WTC11 (cell line): ENCODE measurements at regions not wholly inside any gene's neighbourhood (a gene's known extent, or its start where the extent isn't known, plus 50 kb on each side); places are given as distances from the start of the nearest gene placed in this dataset.

ENCODE experiments used
- ATAC-seq: fragments of 200-7000 bp; cut with Tn5 transposase; 2 replicates; pipeline ENCODE4 v1.10.0; 2021; ENCODE audit warnings: mild to moderate bottlenecking, moderate library complexity
- CTCF ChIA-PET: fragments of 300-600 bp; sonication (Branson Sonifier 250); formaldehyde crosslinking; loops from one replicate; lab custom pipeline; 2021; ENCODE audit warnings: antibody characterized with exemption; lab: Charles Lee
- POLR2A ChIA-PET: fragments of 350-600 bp; sonication (Branson Sonifier 250); formaldehyde crosslinking; loops from one replicate; lab custom pipeline; 2021; ENCODE audit warnings: antibody characterized with exemption; lab: Charles Lee
- DNase-seq: peaks from one replicate; pipeline ENCODE4 v3.0.0; 2021; ENCODE audit warnings: low spot score
- H3K27ac Mint-ChIP-seq: 2 replicates; pipeline ENCODE4 v1.8.0; 2021; ENCODE audit warnings: mixed read lengths
- H3K27me3 Mint-ChIP-seq: 2 replicates; pipeline ENCODE4 v1.8.0; 2021; ENCODE audit warnings: low read depth, mild to moderate bottlenecking, moderate library complexity, mixed read lengths
- H3K36me3 Mint-ChIP-seq: 2 replicates; pipeline ENCODE4 v1.8.0; 2021; ENCODE audit warnings: mixed read lengths
- H3K4me1 Mint-ChIP-seq: 2 replicates; pipeline ENCODE4 v1.8.0; 2022; ENCODE audit warnings: mixed read lengths
- H3K4me3 Mint-ChIP-seq: 2 replicates; pipeline ENCODE4 v1.8.0; 2021; ENCODE audit warnings: mild to moderate bottlenecking, moderate library complexity, mixed read lengths
- H3K9me3 Mint-ChIP-seq: 2 replicates; pipeline ENCODE4 v1.8.0; 2021; ENCODE audit warnings: mixed read lengths
- ARID4B ChIP-seq: sonication (generic); formaldehyde crosslinking; IDR thresholded peaks from 2 replicates; pipeline ENCODE4 v1.8.0; 2023; ENCODE audit warnings: missing genetic modification reagents, mild to moderate bottlenecking, borderline replicate concordance
- CBFB ChIP-seq: sonication (generic); formaldehyde crosslinking; IDR thresholded peaks from 2 replicates; pipeline ENCODE4 v1.8.1; 2022; ENCODE audit warnings: mild to moderate bottlenecking, low read depth, missing genetic modification reagents
- CREB1 ChIP-seq: sonication (generic); formaldehyde crosslinking; IDR thresholded peaks from 2 replicates; pipeline ENCODE4 v1.8.0; 2023; ENCODE audit warnings: mild to moderate bottlenecking, missing genetic modification reagents
- E2F4 ChIP-seq: sonication (generic); formaldehyde crosslinking; IDR thresholded peaks from 2 replicates; pipeline ENCODE4 v1.8.1; 2022; ENCODE audit warnings: low read depth, mild to moderate bottlenecking, moderate library complexity, missing genetic modification reagents, borderline replicate concordance
- ELF4 ChIP-seq: sonication (generic); formaldehyde crosslinking; IDR thresholded peaks from 2 replicates; pipeline ENCODE4 v1.8.1; 2022; ENCODE audit warnings: low read depth, mild to moderate bottlenecking, moderate library complexity, missing genetic modification reagents
- FOXP1 ChIP-seq: sonication (generic); formaldehyde crosslinking; IDR thresholded peaks from 2 replicates; pipeline ENCODE4 v1.8.0; 2022; ENCODE audit warnings: missing genetic modification reagents, mild to moderate bottlenecking, moderate library complexity, borderline replicate concordance
- JAZF1 ChIP-seq: fragments of 250-450 bp; sonication (Bioruptor Pico); IDR thresholded peaks from 2 replicates; pipeline ENCODE4 v1.9.0; 2021; ENCODE audit warnings: moderate library complexity, mild to moderate bottlenecking, inconsistent platforms
- MAX ChIP-seq: sonication (generic); formaldehyde crosslinking; IDR thresholded peaks from 2 replicates; pipeline ENCODE4 v1.8.0; 2022; ENCODE audit warnings: mild to moderate bottlenecking, missing genetic modification reagents
- MYBL2 ChIP-seq: sonication (generic); formaldehyde crosslinking; IDR thresholded peaks from 2 replicates; pipeline ENCODE4 v1.8.1; 2023; ENCODE audit warnings: mild to moderate bottlenecking, moderate library complexity, missing genetic modification reagents
- NR3C1 ChIP-seq: sonication (generic); formaldehyde crosslinking; conservative IDR thresholded peaks from 2 replicates; pipeline ENCODE4 v1.8.1; 2023; ENCODE audit warnings: low read depth, mild to moderate bottlenecking, missing genetic modification reagents
- SMAD3 ChIP-seq: sonication (generic); formaldehyde crosslinking; IDR thresholded peaks from 2 replicates; pipeline ENCODE4 v1.8.0; 2022; ENCODE audit warnings: missing genetic modification reagents, mild to moderate bottlenecking, borderline replicate concordance
- SMAD4 ChIP-seq: sonication (generic); formaldehyde crosslinking; IDR thresholded peaks from 2 replicates; pipeline ENCODE4 v1.8.0; 2022; ENCODE audit warnings: mild to moderate bottlenecking, missing genetic modification reagents
- ZNF232 ChIP-seq: sonication (generic); formaldehyde crosslinking; IDR thresholded peaks from 2 replicates; pipeline ENCODE4 v1.8.0; 2022; ENCODE audit warnings: mild to moderate bottlenecking, missing genetic modification reagents
- ZNF317 ChIP-seq: sonication (generic); formaldehyde crosslinking; IDR thresholded peaks from 2 replicates; pipeline ENCODE4 v1.8.1; 2023; ENCODE audit warnings: low read depth, mild to moderate bottlenecking, moderate library complexity, missing genetic modification reagents, borderline replicate concordance
- ZSCAN18 ChIP-seq: fragments of 250-450 bp; sonication (Bioruptor Pico); IDR thresholded peaks from 2 replicates; pipeline ENCODE4 v2.1.2; 2022; ENCODE audit warnings: mild to moderate bottlenecking, moderate library complexity

GRCh38 chr6:140025171-140025570, 650.7 kb upstream of the CITED2 start (continued):
- TF ChIP-seq ARID4B (CRISPR knock-in tag) (no peak), SMAD3 (CRISPR knock-in tag) (no peak)

GRCh38 chr6:140020207-140020791, 645.9 kb upstream of the CITED2 start:
- DNase-seq (no peak), ATAC-seq (no peak)
- ChIA-PET CTCF (no interaction called here), POLR2A (no interaction called here)
- H3K27ac Mint-ChIP-seq, result no peak overlapping the region
- no peak for TF ChIP-seq JAZF1
- TF ChIP-seq CBFB (CRISPR knock-in tag), result no peak
- TF ChIP-seq ELF4 (CRISPR knock-in tag), result no peak
- TF ChIP-seq ZNF232 (CRISPR knock-in tag), result no peak
- no peak overlapping the region for H3K4me3 Mint-ChIP-seq
- H3K9me3 Mint-ChIP-seq, result peaks cover 66% of the 10 kb centered on the region
- peaks cover 35% of the 10 kb centered on the region for H3K36me3 Mint-ChIP-seq
- H3K27me3 Mint-ChIP-seq, result peaks cover 8% of the 10 kb centered on the region
- H3K4me1 Mint-ChIP-seq, result no peaks in the 10 kb centered on the region

GRCh38 chr6:140018588-140018987, 644.1 kb upstream of the CITED2 start:
- Mint-ChIP-seq H3K27ac (no peak overlapping the region), H3K36me3 (peaks cover 39% of the 10 kb centered on the region), H3K4me1 (peaks cover 4% of the 10 kb centered on the region; the same call in 1 of the 2 replicates), H3K27me3 (peaks cover 8% of the 10 kb centered on the region), H3K9me3 (peaks cover 71% of the 10 kb centered on the region), H3K4me3 (no peak overlapping the region)
- ChIA-PET CTCF (no interaction called here), POLR2A (no interaction called here)
- no peak for TF ChIP-seq ZNF317 (CRISPR knock-in tag)
- TF ChIP-seq MYBL2 (CRISPR knock-in tag), result no peak
- no peak for TF ChIP-seq E2F4 (CRISPR knock-in tag)
- no peak for TF ChIP-seq NR3C1 (CRISPR knock-in tag)
- no peak for ATAC-seq
- no peak for DNase-seq

GRCh38 chr6:140017470-140017869, 643.0 kb upstream of the CITED2 start:
- peaks cover 4% of the 10 kb centered on the region; the same call in 1 of the 2 replicates for H3K4me1 Mint-ChIP-seq
- no peak overlapping the region for H3K27ac Mint-ChIP-seq
- DNase-seq, result no peak
- H3K9me3 Mint-ChIP-seq, result peaks cover 69% of the 10 kb centered on the region
- H3K27me3 Mint-ChIP-seq, result peaks cover 8% of the 10 kb centered on the region
- H3K36me3 Mint-ChIP-seq, result peaks cover 39% of the 10 kb centered on the region
- POLR2A ChIA-PET, result no interaction called here
- no peak for ATAC-seq
- no peak overlapping the region for H3K4me3 Mint-ChIP-seq
- CTCF ChIA-PET, result no interaction called here
- TF ChIP-seq ZSCAN18 (CRISPR knock-in tag) (no peak), FOXP1 (CRISPR knock-in tag) (no peak), CREB1 (no peak), MAX (no peak), SMAD4 (CRISPR knock-in tag) (no peak)
